HG02763 (cell line): ENCODE measurements at regions not wholly inside any gene's neighbourhood (a gene's known extent, or its start where the extent isn't known, plus 50 kb on each side); places are given as distances from the start of the nearest gene placed in this dataset.
"Not testable (repeated sequence)": the region's sequence is repeated elsewhere in the genome, so short reads cannot be mapped to it uniquely, and the experiment has no call there.

ENCODE experiments used
- ATAC-seq: cut with Tn5 transposase; IDR thresholded peaks from one replicate; pipeline ENCODE4 v1.9.1; 2021; ENCODE audit warnings: mild to moderate bottlenecking, moderate library complexity; ENCODE audit not compliant: unreplicated experiment

- no peak for ATAC-seq
These were observed 109.6 kb downstream of the CTNND1 start for GRCh38 chr11:57871231-57871630.

GRCh38 chr11:57873196-57873911 lies 111.8 kb downstream of the CTNND1 start:
- ATAC-seq, result no peak

DNA sequence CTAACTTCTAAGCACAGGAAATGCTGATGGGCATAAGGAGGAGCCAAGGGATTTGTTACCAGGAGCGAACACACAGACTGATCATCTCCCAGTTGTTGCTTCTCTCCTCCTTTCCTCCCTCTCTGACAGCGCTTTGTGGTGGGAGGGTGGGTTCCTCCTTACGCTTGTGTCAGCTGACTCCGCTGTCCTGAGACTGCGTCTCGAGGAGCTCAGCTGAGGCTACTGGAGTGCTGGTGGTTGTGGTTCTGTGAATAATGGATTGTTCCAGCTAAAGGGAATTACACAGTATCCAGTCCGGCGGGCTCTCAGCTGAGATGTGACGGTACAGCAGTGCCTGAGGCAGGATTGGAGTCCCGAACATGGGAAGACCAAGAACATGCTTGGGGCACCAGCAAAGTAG lies 113.4 kb downstream of the CTNND1 start:
- ATAC-seq, result no peak

- no peak for ATAC-seq
These were observed 120.0 kb downstream of the CTNND1 start for GRCh38 chr11:57881647-57882046.

GRCh38 chr11:57883630-57884029 lies 122.0 kb downstream of the CTNND1 start:
- ATAC-seq, result no peak

DNA sequence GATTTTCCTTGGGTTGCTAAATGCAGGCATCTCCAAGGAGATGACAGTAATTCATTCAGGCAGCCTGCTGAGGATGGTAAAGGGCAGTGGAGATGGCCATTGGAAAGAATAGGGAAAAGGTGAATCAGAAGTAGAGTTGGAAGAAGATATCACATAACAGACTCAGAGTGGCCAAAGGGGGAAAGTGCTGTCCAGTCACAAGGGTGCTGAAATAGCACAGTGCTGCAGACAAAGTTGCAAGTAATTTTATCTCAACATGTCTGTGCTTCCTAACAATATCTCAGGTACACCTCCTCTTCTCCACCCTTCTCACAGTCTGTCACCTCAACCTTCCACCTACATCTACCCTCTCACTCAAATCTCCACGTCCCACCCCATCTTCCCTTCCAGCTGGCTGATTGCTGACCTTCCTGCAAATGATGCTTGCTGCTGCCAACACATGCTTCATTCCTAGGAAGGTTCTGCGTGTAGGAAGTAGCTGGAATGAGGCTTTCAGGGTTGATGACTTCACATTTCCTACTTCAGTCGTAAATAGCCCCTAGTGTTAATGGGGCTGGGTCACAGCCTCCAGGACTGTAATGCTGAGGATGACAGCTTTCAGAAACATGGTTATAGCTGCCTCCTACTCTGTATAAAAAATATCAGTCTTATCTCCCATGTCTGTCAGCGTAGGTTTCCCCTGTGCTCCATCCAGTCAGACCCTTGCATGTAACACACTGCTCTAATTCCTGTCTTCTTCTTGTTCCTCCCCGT lies 123.9 kb downstream of the CTNND1 start:
- ATAC-seq, result no peak

- no peak for ATAC-seq
These were observed 126.8 kb downstream of the CTNND1 start for GRCh38 chr11:57888386-57888785.

DNA sequence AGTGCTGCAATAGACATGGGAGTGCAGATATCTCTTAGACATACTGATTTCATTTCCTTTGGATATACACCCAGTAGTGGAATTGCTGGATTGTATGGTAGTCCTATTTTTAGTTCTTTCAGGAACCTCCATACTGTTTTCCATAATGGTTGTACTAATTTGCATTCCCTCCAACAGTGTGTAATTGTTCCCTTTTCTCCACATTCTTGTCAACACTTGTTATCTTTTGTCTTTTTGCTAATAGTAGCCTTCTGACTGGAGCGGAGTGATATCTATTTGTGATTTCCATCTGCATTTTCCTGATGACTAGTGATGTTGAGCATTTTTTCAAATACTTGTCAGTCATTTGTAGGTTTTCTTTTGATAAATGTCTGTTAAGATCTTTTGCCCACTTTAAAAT lies 128.9 kb downstream of the CTNND1 start:
- ATAC-seq, result no peak

DNA sequence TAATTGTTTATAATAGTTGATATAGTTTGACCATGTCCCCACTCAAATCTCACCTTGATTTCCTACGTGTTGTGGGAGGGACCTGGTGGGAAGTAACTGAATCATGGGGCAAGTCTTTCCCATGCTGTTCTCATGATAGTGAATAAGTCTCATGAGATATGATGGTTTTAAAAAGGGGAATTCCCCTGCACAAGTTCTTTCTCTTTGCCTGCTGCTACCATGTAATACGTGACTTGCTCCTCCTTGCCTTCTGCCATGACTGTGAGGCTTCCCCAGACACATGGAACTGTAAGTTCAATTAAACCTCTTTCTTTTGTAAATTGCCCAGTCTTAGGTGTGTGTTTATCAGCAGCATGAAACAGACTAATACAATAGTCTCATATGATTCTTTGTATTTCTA lies 130.5 kb upstream of the OR9Q1 start:
- not testable (repeated sequence) for ATAC-seq

- no peak for ATAC-seq
These were observed 127.1 kb upstream of the OR9Q1 start for GRCh38 chr11:57896361-57897145.

- no peak for ATAC-seq
These were observed 124.3 kb upstream of the OR9Q1 start for GRCh38 chr11:57899378-57899777.

- ATAC-seq, result no peak
These were observed 123.4 kb upstream of the OR9Q1 start for GRCh38 chr11:57900320-57900719.

DNA sequence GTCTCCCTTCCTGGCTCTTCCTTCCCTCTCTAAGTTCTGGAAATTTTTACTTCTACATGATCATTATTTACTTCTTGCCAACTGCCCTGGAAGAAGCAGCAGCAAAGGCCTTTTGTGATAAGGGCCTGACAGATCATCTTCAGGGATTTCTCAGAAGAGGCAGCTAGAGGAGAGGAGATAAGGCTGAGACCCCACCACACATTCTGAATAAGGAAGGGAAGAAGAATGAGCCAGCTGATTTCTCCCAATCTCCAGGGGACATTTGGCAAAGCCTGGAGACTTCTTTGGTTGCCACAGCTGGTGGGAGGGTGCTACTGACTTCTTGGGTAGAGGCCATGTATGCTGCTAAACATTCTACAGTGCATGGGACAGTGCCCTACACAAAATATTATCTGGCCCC lies 122.4 kb upstream of the OR9Q1 start:
- ATAC-seq, result no peak

DNA sequence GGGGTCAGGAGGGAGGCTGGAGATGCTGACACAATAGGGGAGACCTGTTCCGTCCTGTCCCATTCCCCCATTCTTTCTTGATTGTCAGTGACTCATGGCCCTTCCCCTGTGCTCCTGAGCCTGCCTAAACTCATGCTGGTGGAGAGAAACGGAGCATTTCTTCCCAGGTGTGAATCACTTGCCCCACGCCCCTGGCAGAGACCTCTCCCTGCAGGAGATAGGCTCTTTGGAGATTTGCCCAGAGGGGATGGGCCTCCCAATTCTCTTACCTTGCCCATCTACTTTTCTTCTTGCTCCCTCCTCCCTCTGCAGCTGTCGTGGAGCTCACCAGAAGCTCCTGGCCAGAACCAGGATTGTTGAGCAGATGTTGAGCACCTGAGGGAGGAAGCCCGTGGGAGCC lies 121.9 kb upstream of the OR9Q1 start:
- no peak for ATAC-seq

GRCh38 chr11:57903011-57903410 lies 120.7 kb upstream of the OR9Q1 start:
- no peak for ATAC-seq

DNA sequence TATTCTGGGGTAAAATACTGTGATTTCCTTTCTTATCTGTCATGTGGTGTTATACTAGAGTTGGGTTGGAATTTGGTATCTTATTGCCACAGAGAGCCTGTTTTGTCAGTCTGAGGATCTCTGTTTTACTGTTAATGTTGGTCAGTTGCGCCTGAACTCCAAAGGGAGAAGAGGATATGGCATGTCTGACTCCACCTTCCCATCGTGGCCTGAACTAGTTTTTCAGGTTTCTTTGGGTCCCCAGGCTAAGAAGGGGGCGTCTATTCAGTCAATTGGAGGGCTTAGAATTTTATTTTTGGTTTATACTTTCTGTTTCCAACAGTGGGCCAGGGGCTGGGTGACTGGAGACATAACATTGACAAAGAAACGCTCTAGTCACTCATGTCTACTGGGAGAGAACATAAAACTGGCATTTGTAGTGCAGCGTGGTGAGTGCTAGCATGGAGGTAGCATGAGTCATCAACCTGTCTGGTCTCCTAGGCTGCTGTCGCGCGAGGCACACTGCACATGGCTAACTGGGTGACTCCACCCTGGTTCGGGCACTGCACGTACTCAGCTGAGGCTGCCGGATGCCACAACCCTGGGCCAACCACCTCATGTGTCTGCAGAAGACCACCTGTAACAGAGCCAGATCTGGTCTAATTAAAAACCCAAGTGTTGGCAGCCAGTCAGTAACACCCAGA lies 120.1 kb upstream of the OR9Q1 start:
- peak; percentile 63 for ATAC-seq

DNA sequence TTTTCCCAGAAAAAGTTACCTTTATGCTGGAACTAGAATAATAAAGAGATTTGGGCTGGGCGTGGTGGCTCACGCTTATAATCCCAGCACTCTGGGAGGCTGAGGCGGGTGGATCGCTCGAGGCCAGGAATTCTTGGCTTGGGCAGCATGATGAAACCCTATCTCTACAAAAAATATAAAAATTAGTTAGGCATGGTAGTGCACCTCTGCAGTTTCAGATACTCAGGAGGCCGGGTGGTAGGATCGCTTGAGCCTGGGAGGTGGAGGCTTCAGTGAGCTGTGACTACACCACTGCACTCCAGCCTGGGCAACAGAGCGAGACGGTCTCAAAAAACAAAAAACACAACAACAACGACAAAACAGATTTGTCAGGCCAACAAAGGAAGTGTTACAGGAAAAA lies 119.3 kb upstream of the OR9Q1 start:
- ATAC-seq, result no peak

DNA sequence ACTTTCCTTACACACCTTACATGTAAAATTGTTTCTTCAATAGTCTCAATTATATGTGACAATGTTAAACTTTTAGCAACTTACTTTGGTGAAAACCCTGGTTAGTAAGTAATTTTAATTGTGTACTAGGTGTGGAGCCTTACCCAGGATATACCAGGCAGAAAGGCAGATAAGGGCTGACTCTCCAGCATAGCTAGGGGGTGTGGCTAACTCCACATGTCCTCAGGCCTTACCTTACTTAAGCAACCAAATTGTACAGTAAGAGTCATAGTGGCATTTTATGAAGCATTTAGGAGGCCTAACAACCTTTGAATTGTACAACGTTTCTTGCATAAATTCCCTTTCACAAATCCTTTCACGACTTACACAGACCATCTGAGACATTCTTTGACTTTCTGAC lies 118.2 kb upstream of the OR9Q1 start:
- no peak for ATAC-seq

DNA sequence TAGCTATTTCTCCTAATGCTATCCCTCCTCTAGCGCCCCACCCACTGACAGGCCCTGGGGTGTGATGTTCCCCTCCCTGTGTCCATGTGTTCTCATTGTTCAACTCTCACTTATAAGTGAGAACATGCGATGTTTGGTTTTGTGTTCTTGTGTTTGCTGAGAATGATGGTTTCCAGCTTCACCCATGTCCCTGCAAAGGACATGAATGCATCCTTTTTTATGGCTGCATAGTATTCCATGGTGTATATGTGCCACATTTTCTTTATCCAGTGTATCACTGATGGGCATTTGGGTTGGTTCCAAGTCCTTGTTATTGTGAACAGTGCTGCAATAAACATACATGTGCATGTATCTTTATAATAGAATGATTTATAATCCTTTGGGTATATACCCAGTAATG lies 115.3 kb upstream of the OR9Q1 start:
- ATAC-seq, result not testable (repeated sequence)

GRCh38 chr11:57911522-57911921 lies 112.2 kb upstream of the OR9Q1 start:
- not testable (repeated sequence) for ATAC-seq
